ENCODE measurements at regions not wholly inside any gene's neighbourhood (a gene's known extent, or its start where the extent isn't known, plus 50 kb on each side); places are given as distances from the start of the nearest gene placed in this dataset.

DNA sequence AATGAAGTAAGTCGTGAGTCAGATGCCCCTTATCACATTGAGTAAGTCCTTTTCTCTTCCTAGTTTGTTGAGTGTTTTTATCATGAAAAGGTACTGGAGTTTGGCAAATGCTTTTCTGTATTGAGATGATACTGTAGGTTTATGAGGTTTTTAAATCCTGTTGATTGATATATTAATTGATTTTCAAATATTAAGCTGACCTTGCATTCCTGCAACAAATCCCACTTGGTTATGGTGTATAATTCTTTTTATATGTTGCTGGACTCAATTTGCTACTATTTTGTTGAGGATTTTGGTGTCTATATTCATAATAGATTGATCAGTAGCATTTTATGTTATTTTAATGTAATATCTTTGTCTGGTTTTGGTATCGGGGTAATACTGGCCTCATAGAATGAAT, 81.0 kb upstream of the BNC2 start:
- DNase-seq (ENCODE audit: low read depth), result no peak

DNA sequence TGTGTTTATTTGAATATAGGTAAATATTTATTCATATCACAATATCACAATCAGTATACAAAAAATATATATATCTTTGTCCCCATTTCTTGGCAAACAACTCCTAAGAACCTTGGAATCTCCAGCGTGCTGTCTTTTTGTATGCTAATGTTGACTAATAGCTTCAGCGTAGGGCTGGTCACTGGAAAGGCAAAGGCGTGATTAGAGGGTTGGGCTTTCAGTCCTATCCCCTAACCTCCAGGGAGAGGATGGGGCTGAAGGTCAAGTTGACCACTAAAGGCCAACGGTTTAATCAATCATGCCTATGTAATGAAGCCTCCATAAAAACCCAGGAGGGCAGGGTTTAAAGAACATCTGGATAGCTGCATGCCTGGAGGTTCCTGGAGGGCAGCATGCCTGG, 79.6 kb upstream of the BNC2 start:
- no peak for DNase-seq (ENCODE audit: low read depth)

DNA sequence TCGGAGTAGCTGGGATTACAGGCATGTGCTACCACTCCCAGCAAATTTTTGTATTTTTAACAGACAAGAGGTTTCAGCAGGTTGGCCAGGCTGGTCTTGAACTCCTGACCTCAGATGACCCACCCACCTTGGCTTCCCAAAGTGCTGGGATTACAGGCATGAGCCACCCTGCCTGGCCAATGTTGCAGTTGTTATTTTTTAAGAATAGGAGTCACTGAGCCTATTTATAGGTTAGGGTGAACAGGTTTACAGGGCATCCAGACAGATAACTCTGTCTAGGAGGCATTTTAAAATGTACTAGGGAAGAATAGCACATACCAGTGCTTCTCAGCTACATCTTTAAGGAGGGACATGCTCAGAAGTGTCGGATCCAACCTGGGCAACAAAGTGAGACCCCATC, 60.1 kb upstream of the BNC2 start:
- DNase-seq (ENCODE audit: low read depth), result no peak

DNA sequence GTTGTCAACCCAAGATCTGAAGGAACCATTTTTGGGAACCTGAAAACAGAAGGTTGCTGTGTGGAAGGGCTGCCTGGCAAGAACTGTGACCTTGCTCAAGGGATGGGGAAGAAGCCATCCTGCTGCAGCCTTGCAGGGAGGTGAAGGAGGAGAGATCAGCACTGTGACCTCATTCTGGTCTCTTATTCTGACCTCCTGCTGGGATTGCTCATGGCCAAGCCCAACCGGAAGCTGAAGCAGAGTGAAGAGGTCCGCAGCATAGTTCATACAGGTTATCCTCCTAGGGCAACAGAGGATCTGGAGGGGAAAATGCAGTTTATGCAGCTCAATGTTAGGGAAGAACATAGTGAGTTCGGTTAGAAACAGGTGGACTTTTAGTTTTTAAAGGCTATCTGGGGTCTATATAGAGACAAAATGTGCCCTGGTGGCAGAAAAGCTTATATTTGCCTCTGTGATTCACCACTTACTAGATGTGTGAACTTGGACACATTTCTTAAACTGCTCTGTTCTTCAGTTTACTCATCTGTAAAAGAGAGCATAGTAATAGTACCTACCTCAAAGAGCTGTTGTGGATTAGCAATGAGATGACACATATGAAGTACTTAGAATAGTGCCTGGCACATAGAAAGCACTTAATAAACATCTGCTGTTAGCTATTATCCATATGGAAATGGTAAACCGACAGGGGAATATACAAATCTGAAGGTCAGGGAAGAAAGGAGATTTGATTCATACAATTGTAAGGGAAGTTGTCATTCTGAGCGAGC, 57.9 kb upstream of the BNC2 start:
- peak; percentile 11 for DNase-seq (ENCODE audit: low read depth)

DNA sequence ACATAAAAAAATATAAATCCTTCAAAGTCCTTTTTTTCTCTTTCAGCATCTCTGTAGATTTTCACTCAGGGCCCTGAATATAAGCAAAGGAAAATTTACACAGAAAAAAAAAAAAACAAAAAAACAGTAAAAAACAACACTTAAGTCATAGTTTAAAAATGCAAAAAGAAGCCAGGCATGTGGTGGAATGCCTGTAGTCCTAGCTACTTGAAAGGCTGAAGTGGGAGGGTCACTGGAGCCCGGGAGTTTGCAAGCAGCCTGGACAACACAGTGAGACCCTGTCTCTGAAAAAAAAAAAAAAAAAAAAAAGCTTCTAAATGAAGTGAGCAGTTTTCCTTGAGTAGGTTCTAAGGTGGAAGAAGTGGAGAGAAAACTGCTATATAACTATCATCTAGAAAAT, 55.0 kb upstream of the BNC2 start:
- peak; percentile 27 for DNase-seq (ENCODE audit: low read depth)

DNA sequence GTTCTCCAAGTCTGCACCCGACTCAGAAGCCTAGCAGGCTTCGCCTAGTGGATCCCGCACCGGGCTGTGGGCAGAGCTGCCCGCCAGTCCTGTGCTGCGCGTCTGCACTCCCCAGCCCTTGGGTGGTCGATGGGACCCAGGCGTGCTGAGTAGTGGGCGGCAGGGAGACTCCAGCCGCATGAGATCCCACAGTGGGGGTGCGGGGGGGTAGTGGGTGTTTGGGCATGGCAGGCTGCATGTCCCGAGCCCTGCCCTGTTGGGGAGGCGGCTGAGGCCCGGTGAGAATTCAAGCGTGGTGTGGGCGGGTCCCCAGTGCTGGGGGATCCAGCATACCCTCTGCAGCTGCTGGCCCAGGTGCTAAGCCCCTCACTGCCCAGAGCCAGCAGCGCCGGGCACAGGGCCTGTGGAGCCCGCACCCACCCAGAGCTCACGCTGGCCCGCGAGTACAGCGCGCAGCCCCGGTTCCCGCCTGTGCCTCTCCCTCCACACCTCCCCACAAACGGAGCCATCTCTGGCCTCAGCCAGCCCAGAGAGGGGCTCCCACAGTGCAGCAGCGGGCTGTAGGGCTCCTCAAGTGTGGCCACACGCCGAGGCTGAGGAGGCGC, 53.9 kb upstream of the BNC2 start:
- no peak for DNase-seq (ENCODE audit: low read depth)

DNA sequence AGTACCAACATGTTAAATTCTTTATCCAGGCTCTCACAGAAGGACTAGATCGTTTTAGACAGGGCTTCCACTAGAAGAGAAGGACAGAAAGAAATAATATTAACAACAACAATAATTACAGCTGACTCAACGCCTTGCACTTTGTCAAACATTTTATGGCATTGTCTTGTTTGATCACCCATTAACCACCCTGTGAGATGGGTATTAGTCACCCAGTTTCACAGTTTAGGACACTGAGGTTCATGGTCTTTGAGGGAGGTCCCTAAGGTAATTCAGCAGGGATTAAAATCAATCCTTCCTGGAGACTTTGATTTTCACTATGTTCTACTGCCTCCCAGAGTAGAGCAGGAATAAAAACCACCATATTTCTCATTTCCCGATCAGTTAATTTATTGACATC, 51.4 kb upstream of the BNC2 start:
- DNase-seq (ENCODE audit: low read depth), result no peak
